ENCODE measurements at regions not wholly inside any gene's neighbourhood (a gene's known extent, or its start where the extent isn't known, plus 50 kb on each side); places are given as distances from the start of the nearest gene placed in this dataset.

- TF ChIP-seq GATA2 (IDR thresholded peaks at IDR 0.05; ENCODE audit: low read depth, low read length) (no peak), GATA3 (IDR thresholded peaks at IDR 0.05; ENCODE audit: low read depth, low read length) (no peak)
These were observed 139.5 kb upstream of the RBMS3 start for GRCh38 chr3:29141197-29141917.

Data from SH-SY5Y (cell line).